ENCODE measurements at regions not wholly inside any gene's neighbourhood (a gene's known extent, or its start where the extent isn't known, plus 50 kb on each side); places are given as distances from the start of the nearest gene placed in this dataset.

GRCh38 chr12:131432532-131433260, 278.2 kb upstream of the SFSWAP start:
- TF ChIP-seq, protein P1, sequence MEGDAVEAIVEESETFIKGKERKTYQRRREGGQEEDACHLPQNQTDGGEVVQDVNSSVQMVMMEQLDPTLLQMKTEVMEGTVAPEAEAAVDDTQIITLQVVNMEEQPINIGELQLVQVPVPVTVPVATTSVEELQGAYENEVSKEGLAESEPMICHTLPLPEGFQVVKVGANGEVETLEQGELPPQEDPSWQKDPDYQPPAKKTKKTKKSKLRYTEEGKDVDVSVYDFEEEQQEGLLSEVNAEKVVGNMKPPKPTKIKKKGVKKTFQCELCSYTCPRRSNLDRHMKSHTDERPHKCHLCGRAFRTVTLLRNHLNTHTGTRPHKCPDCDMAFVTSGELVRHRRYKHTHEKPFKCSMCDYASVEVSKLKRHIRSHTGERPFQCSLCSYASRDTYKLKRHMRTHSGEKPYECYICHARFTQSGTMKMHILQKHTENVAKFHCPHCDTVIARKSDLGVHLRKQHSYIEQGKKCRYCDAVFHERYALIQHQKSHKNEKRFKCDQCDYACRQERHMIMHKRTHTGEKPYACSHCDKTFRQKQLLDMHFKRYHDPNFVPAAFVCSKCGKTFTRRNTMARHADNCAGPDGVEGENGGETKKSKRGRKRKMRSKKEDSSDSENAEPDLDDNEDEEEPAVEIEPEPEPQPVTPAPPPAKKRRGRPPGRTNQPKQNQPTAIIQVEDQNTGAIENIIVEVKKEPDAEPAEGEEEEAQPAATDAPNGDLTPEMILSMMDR (IDR thresholded peaks at IDR 0.05; ENCODE audit: poor library complexity), result no peak
- TF ChIP-seq EZH2 (IDR thresholded peaks at IDR 0.05; ENCODE audit: borderline replicate concordance), result no peak
- TF ChIP-seq EZH2phosphoT487 (IDR thresholded peaks at IDR 0.05; ENCODE audit: low read depth, severe bottlenecking, unreplicated experiment), result no peak
